Cardiac septum (tissue), 1 donor: ENCODE measurements at regions not wholly inside any gene's neighbourhood (a gene's known extent, or its start where the extent isn't known, plus 50 kb on each side); places are given as distances from the start of the nearest gene placed in this dataset.
"Not testable (repeated sequence)": the region's sequence is repeated elsewhere in the genome, so short reads cannot be mapped to it uniquely, and the experiment has no call there.

Experiments
- DNase-seq: peaks from one replicate; pipeline ENCODE4 v3.0.0-alpha.2; 2020; ENCODE audit warnings: low spot score
- intact Hi-C: fragments of 100-400 bp; cut with DNase I; formaldehyde crosslinking; loops from one replicate; pipeline ENCODE4 v1.14.0; 2022
- donor health status: DM: no; HTN: no; CAD: no.

- intact Hi-C loops = loop anchor here (10.0 kb wide), 1 partner anchor 534 kb away; no protein-coding TSS in a partner anchor
- DNase-seq = no peak
These were observed 482.0 kb downstream of the UQCRFS1 start for GRCh38 chr19:28730791-28731512.

- intact Hi-C loops = no loop called here
- DNase-seq = no peak
These were observed 485.3 kb downstream of the UQCRFS1 start for GRCh38 chr19:28727480-28728159.

- intact Hi-C loops = no loop called here
These were observed 486.1 kb downstream of the UQCRFS1 start for GRCh38 chr19:28726533-28727479.

GRCh38 chr19:28718909-28719308 is 494.0 kb downstream of the UQCRFS1 start:
- intact Hi-C loops = loop anchor here (10.0 kb wide), 1 partner anchor 744 kb away; no protein-coding TSS in a partner anchor
- DNase-seq = no peak

More at GRCh38 chr19:28726533-28727479, 486.1 kb downstream of the UQCRFS1 start:
- no peak for DNase-seq

GRCh38 chr19:28715157-28715556 is 497.8 kb downstream of the UQCRFS1 start:
- intact Hi-C loops = loop anchor here (10.0 kb wide), 1 partner anchor 740 kb away; no protein-coding TSS in a partner anchor
- DNase-seq = no peak

- intact Hi-C loops = loop anchor here (10.0 kb wide), 1 partner anchor 737 kb away; no protein-coding TSS in a partner anchor
- no peak for DNase-seq
These were observed 501.5 kb downstream of the UQCRFS1 start for GRCh38 chr19:28711411-28711810.

GRCh38 chr19:28710278-28710677 is 502.7 kb downstream of the UQCRFS1 start:
- no peak for DNase-seq
- intact Hi-C loops = loop anchor here (10.0 kb wide), 1 partner anchor 735 kb away; no protein-coding TSS in a partner anchor

- no peak for DNase-seq
- intact Hi-C loops = no loop called here
These were observed 506.3 kb downstream of the UQCRFS1 start for GRCh38 chr19:28706693-28707092.

- intact Hi-C loops = no loop called here
- no peak for DNase-seq
These were observed 507.9 kb downstream of the UQCRFS1 start for GRCh38 chr19:28705008-28705407.

GRCh38 chr19:28703400-28703956 is 509.5 kb downstream of the UQCRFS1 start:
- no peak for DNase-seq
- intact Hi-C loops = no loop called here

GRCh38 chr19:28701491-28701890 is 511.5 kb downstream of the UQCRFS1 start:
- DNase-seq = no peak
- intact Hi-C loops = no loop called here

GRCh38 chr19:28700176-28700575 is 512.8 kb downstream of the UQCRFS1 start:
- intact Hi-C loops = no loop called here
- no peak for DNase-seq

GRCh38 chr19:28697308-28697707 is 515.6 kb downstream of the UQCRFS1 start:
- intact Hi-C loops = no loop called here
- DNase-seq = no peak

- intact Hi-C loops = no loop called here
- no peak for DNase-seq
These were observed 518.1 kb downstream of the UQCRFS1 start for GRCh38 chr19:28694812-28695211.

GRCh38 chr19:28691683-28692082 is 521.3 kb downstream of the UQCRFS1 start:
- intact Hi-C loops = no loop called here
- no peak for DNase-seq

- intact Hi-C loops, DNase-seq: not testable (repeated sequence)
These were observed 523.5 kb downstream of the UQCRFS1 start for GRCh38 chr19:28689464-28689863.

- DNase-seq = no peak
- intact Hi-C loops = no loop called here
These were observed 525.7 kb downstream of the UQCRFS1 start for GRCh38 chr19:28687296-28687695.

- no peak for DNase-seq
- intact Hi-C loops = no loop called here
These were observed 526.2 kb downstream of the UQCRFS1 start for GRCh38 chr19:28686756-28687155.

GRCh38 chr19:28685802-28686201 is 527.1 kb downstream of the UQCRFS1 start:
- no peak for DNase-seq
- intact Hi-C loops = no loop called here
